ENCODE measurements at regions not wholly inside any gene's neighbourhood (a gene's known extent, or its start where the extent isn't known, plus 50 kb on each side); places are given as distances from the start of the nearest gene placed in this dataset.

GRCh38 chr1:191886977-191887376 is 271.3 kb upstream of the RGS18 start:
- in situ Hi-C loops (cut with MboI; ENCODE audit: low pct_unique_long_range_greater_than_20kb, low sequenced_read_pairs, unreplicated experiment) = no loop called here
- TF ChIP-seq CTCF (IDR thresholded peaks at IDR 0.05; ENCODE audit: extremely low read depth, insufficient read depth, missing control alignments) = no peak
- DNase-seq (ENCODE audit: low spot score) = no peak

GRCh38 chr1:191888996-191889622 is 269.2 kb upstream of the RGS18 start:
- in situ Hi-C loops (cut with MboI; ENCODE audit: low pct_unique_long_range_greater_than_20kb, low sequenced_read_pairs, unreplicated experiment) = no loop called here
- TF ChIP-seq CTCF (IDR thresholded peaks at IDR 0.05; ENCODE audit: extremely low read depth, insufficient read depth, missing control alignments) = no peak
- no peak for DNase-seq (ENCODE audit: low spot score)

- in situ Hi-C loops (cut with MboI; ENCODE audit: low pct_unique_long_range_greater_than_20kb, low sequenced_read_pairs, unreplicated experiment) = no loop called here
- no peak for TF ChIP-seq CTCF (IDR thresholded peaks at IDR 0.05; ENCODE audit: extremely low read depth, insufficient read depth, missing control alignments)
- DNase-seq (ENCODE audit: low spot score) = no peak
Observed at GRCh38 chr1:191889623-191890003, 268.6 kb upstream of the RGS18 start.

- in situ Hi-C loops (cut with MboI; ENCODE audit: low pct_unique_long_range_greater_than_20kb, low sequenced_read_pairs, unreplicated experiment) = no loop called here
- DNase-seq (ENCODE audit: low spot score) = no peak
- TF ChIP-seq CTCF (IDR thresholded peaks at IDR 0.05; ENCODE audit: extremely low read depth, insufficient read depth, missing control alignments) = no peak
Observed at GRCh38 chr1:191890433-191891088, 267.7 kb upstream of the RGS18 start.

- in situ Hi-C loops (cut with MboI; ENCODE audit: low pct_unique_long_range_greater_than_20kb, low sequenced_read_pairs, unreplicated experiment) = no loop called here
- TF ChIP-seq CTCF (IDR thresholded peaks at IDR 0.05; ENCODE audit: extremely low read depth, insufficient read depth, missing control alignments) = no peak
- DNase-seq (ENCODE audit: low spot score) = no peak
Observed at GRCh38 chr1:191892716-191893115, 265.5 kb upstream of the RGS18 start.

- TF ChIP-seq CTCF (IDR thresholded peaks at IDR 0.05; ENCODE audit: extremely low read depth, insufficient read depth, missing control alignments) = no peak
- in situ Hi-C loops (cut with MboI; ENCODE audit: low pct_unique_long_range_greater_than_20kb, low sequenced_read_pairs, unreplicated experiment) = loop anchor here (5.0 kb wide), 1 partner anchor 38 kb away; no protein-coding TSS in a partner anchor
- DNase-seq (ENCODE audit: low spot score) = no peak
Observed at GRCh38 chr1:191895049-191895448, 263.2 kb upstream of the RGS18 start.

Data from GM13977 (cell line).